ENCODE measurements at regions not wholly inside any gene's neighbourhood (a gene's known extent, or its start where the extent isn't known, plus 50 kb on each side); places are given as distances from the start of the nearest gene placed in this dataset.
A peak's percentile ranks its signal among the peaks of the same experiment; 100 is the strongest.

GRCh38 chr4:3658530-3658913, 107.7 kb upstream of the ADRA2C start:
- TF ChIP-seq CTCF (IDR thresholded peaks at IDR 0.05; ENCODE audit: unreplicated experiment), result no peak
- Mint-ChIP-seq H3K4me3 (ENCODE audit: low read depth) (no peak overlapping the region), H3K27me3 (peaks cover 41% of the 10 kb centered on the region), H3K27ac (peak overlapping the region; percentile 31), H3K36me3 (ENCODE audit: insufficient read depth) (no peaks in the 10 kb centered on the region), H3K4me1 (ENCODE audit: low read depth) (no peaks in the 10 kb centered on the region), H3K9me3 (ENCODE audit: low read depth) (no peaks in the 10 kb centered on the region)
- no peak for DNase-seq (ENCODE audit: low spot score, unreplicated experiment)

GRCh38 chr4:3657902-3658529, 108.2 kb upstream of the ADRA2C start:
- no peaks in the 10 kb centered on the region for H3K36me3 Mint-ChIP-seq (ENCODE audit: insufficient read depth)
- H3K27ac Mint-ChIP-seq, result no peak overlapping the region
- no peaks in the 10 kb centered on the region for H3K4me1 Mint-ChIP-seq (ENCODE audit: low read depth)
- H3K9me3 Mint-ChIP-seq (ENCODE audit: low read depth), result no peaks in the 10 kb centered on the region
- H3K27me3 Mint-ChIP-seq, result peaks cover 41% of the 10 kb centered on the region
- DNase-seq (ENCODE audit: low spot score, unreplicated experiment), result no peak
- no peak overlapping the region for H3K4me3 Mint-ChIP-seq (ENCODE audit: low read depth)
- TF ChIP-seq CTCF (IDR thresholded peaks at IDR 0.05; ENCODE audit: unreplicated experiment), result no peak

- Mint-ChIP-seq H3K27me3 (peaks cover 35% of the 10 kb centered on the region), H3K4me1 (ENCODE audit: low read depth) (no peaks in the 10 kb centered on the region), H3K36me3 (ENCODE audit: insufficient read depth) (no peaks in the 10 kb centered on the region), H3K9me3 (ENCODE audit: low read depth) (no peaks in the 10 kb centered on the region), H3K4me3 (ENCODE audit: low read depth) (no peak overlapping the region), H3K27ac (no peak overlapping the region)
- no peak for DNase-seq (ENCODE audit: low spot score, unreplicated experiment)
- TF ChIP-seq CTCF (IDR thresholded peaks at IDR 0.05; ENCODE audit: unreplicated experiment), result no peak
These were observed 109.5 kb upstream of the ADRA2C start for GRCh38 chr4:3656416-3657356.

- TF ChIP-seq CTCF (IDR thresholded peaks at IDR 0.05; ENCODE audit: unreplicated experiment), result no peak
- H3K27ac Mint-ChIP-seq, result no peak overlapping the region
- peaks cover 2% of the 10 kb centered on the region for H3K4me1 Mint-ChIP-seq (ENCODE audit: low read depth)
- no peak overlapping the region for H3K4me3 Mint-ChIP-seq (ENCODE audit: low read depth)
- H3K36me3 Mint-ChIP-seq (ENCODE audit: insufficient read depth), result no peaks in the 10 kb centered on the region
- peaks cover 38% of the 10 kb centered on the region for H3K27me3 Mint-ChIP-seq
- H3K9me3 Mint-ChIP-seq (ENCODE audit: low read depth), result no peaks in the 10 kb centered on the region
- DNase-seq (ENCODE audit: low spot score, unreplicated experiment), result no peak
These were observed 110.2 kb upstream of the ADRA2C start for GRCh38 chr4:3655963-3656362.

- Mint-ChIP-seq H3K9me3 (ENCODE audit: low read depth) (no peaks in the 10 kb centered on the region), H3K4me3 (ENCODE audit: low read depth) (no peak overlapping the region), H3K36me3 (ENCODE audit: insufficient read depth) (no peaks in the 10 kb centered on the region), H3K27ac (no peak overlapping the region), H3K4me1 (ENCODE audit: low read depth) (peaks cover 2% of the 10 kb centered on the region), H3K27me3 (peaks cover 38% of the 10 kb centered on the region)
- TF ChIP-seq CTCF (IDR thresholded peaks at IDR 0.05; ENCODE audit: unreplicated experiment), result no peak
- DNase-seq (ENCODE audit: low spot score, unreplicated experiment), result no peak
These were observed 110.7 kb upstream of the ADRA2C start for GRCh38 chr4:3655485-3655884.

All from progenitor cell of endocrine pancreas (in vitro differentiated cells).